H1 (cell line): ENCODE measurements at regions not wholly inside any gene's neighbourhood (a gene's known extent, or its start where the extent isn't known, plus 50 kb on each side); places are given as distances from the start of the nearest gene placed in this dataset.

Experiments
- CTCF ChIA-PET: fragments of 300-600 bp; sonication (Branson Sonifier 250); formaldehyde crosslinking; loops from one replicate; lab custom pipeline; 2021; ENCODE audit not compliant: partially characterized antibody; lab: Charles Lee
- POLR2A ChIA-PET: fragments of 300-600 bp; sonication (Branson Sonifier 250); formaldehyde crosslinking; loops from one replicate; lab custom pipeline; 2021; ENCODE audit warnings: inconsistent platforms; ENCODE audit not compliant: partially characterized antibody; lab: Charles Lee
- DNase-seq, 2 experiments: peaks; one replicate each; pipeline versions ENCODE4 v3.0.0 to v3.0.0-alpha.2; 2010 to 2022; ENCODE audit warnings: low spot score in 2 of 2, low read depth in 1 of 2, mixed read lengths in 1 of 2
- FAIRE-seq: peaks from 2 replicates; lab custom pipeline; 2011; peaks lifted over from hg19 to GRCh38; lab: Jason Lieb, UNC
- H2AFZ ChIP-seq: 2 replicates; pipeline ENCODE4 v1.8.1; 2012; ENCODE audit warnings: low read length, inconsistent platforms
- H2AK5ac ChIP-seq: 2 replicates; pipeline ENCODE4 v1.6.1; 2013; ENCODE audit warnings: low read depth, low read length
- H2BK120ac ChIP-seq: replicated peaks from 2 replicates; pipeline ENCODE3; 2013; ENCODE audit warnings: low read depth, low read length, inconsistent platforms
- H2BK12ac ChIP-seq: 2 replicates; pipeline ENCODE4 v1.6.1; 2013; ENCODE audit warnings: low read depth, low read length
- H2BK15ac ChIP-seq: 2 replicates; pipeline ENCODE4 v1.6.1; 2013; ENCODE audit warnings: low read length
- H2BK20ac ChIP-seq: 2 replicates; pipeline ENCODE4 v1.6.1; 2013; ENCODE audit warnings: low read length
- H2BK5ac ChIP-seq: 2 replicates; pipeline ENCODE4 v1.6.1; 2013; ENCODE audit warnings: low read depth, low read length
- H3K14ac ChIP-seq: 2 replicates; pipeline ENCODE4 v1.6.1; 2013; ENCODE audit warnings: inconsistent platforms; ENCODE audit not compliant: insufficient read length
- H3K18ac ChIP-seq: 2 replicates; pipeline ENCODE4 v1.6.1; 2013; ENCODE audit warnings: low read length; ENCODE audit errors: extremely low read depth
- H3K23ac ChIP-seq: 2 replicates; pipeline ENCODE4 v1.6.1; 2013; ENCODE audit warnings: inconsistent platforms; ENCODE audit not compliant: insufficient read length
- H3K23me2 ChIP-seq: 2 replicates; pipeline ENCODE4 v1.6.1; 2013; ENCODE audit warnings: low read depth, low read length
- H3K27ac ChIP-seq: 2 replicates; pipeline ENCODE4 v1.6.1; 2011; ENCODE audit warnings: low read depth, low read length, inconsistent platforms
- H3K27me3 ChIP-seq, 4 experiments: replicated peaks in 1 of 4; 1 replicate in 1 of 4; 2 replicates in 3 of 4; pipeline versions ENCODE4 v1.6.1 to v1.8.1; 2011 to 2013; ENCODE audit warnings: low read length in 3 of 4, mild to moderate bottlenecking in 3 of 4, inconsistent platforms in 2 of 4, mixed read lengths in 2 of 4, moderate library complexity in 1 of 4; ENCODE audit not compliant: control insufficient read depth in 3 of 4, insufficient read depth in 3 of 4; ENCODE audit errors: extremely low read depth in 1 of 4
- H3K36me3 ChIP-seq, 4 experiments: 2 replicates each; pipeline versions ENCODE4 v1.6.1 to v1.8.1; 2011 to 2013; ENCODE audit warnings: mild to moderate bottlenecking in 4 of 4, low read length in 3 of 4, moderate library complexity in 2 of 4, control low read depth in 1 of 4, inconsistent platforms in 1 of 4; ENCODE audit not compliant: insufficient read depth in 4 of 4, control insufficient read depth in 2 of 4
- H3K4ac ChIP-seq: replicated peaks from 2 replicates; pipeline ENCODE3; 2013; ENCODE audit warnings: low read length, low read depth, mixed read lengths, inconsistent platforms; ENCODE audit not compliant: insufficient read length
- H3K4me1 ChIP-seq, 4 experiments: replicated peaks in 1 of 4; 1 replicate in 1 of 4; 2 replicates in 3 of 4; pipeline versions ENCODE4 v1.6.1 to v1.8.1; 2011 to 2013; ENCODE audit warnings: low read length in 3 of 4, inconsistent platforms in 2 of 4, mixed read lengths in 1 of 4; ENCODE audit not compliant: insufficient read depth in 4 of 4, control insufficient read depth in 3 of 4
- H3K4me2 ChIP-seq, 2 experiments: 2 replicates each; pipeline versions ENCODE4 v1.6.1 to v1.8.1; 2011 to 2013; ENCODE audit warnings: low read depth in 2 of 2, low read length in 2 of 2, control low read depth in 1 of 2, inconsistent platforms in 1 of 2, mild to moderate bottlenecking in 1 of 2; ENCODE audit not compliant: insufficient read depth in 1 of 2
- H3K4me3 ChIP-seq, 4 experiments: fragments of 200-600, 300-600 bp in 1 of 4; sonication (generic), shearing (Covaris generic), sonication (Bioruptor Twin) in 1 of 4; 2 replicates each; pipeline versions ENCODE4 v1.5.1 to v1.8.1; 2011 to 2016; ENCODE audit warnings: low read length in 4 of 4, low read depth in 3 of 4, control low read depth in 2 of 4, inconsistent platforms in 2 of 4, mild to moderate bottlenecking in 2 of 4, mixed read lengths in 1 of 4, moderate library complexity in 1 of 4; ENCODE audit not compliant: insufficient read depth in 2 of 4; ENCODE audit errors: extremely low read depth in 1 of 4
- H3K56ac ChIP-seq: replicated peaks from 2 replicates; pipeline ENCODE3; 2013; ENCODE audit warnings: low read depth, mild to moderate bottlenecking, mixed read lengths, low read length, inconsistent platforms; ENCODE audit not compliant: insufficient read length
- H3K79me1 ChIP-seq: 2 replicates; pipeline ENCODE4 v1.6.1; 2013; ENCODE audit warnings: low read depth, low read length, control low read depth
- H3K79me2 ChIP-seq, 2 experiments: 2 replicates each; pipeline versions ENCODE4 v1.6.1 to v1.8.1; 2012 to 2013; ENCODE audit warnings: low read length in 2 of 2, mild to moderate bottlenecking in 2 of 2, inconsistent platforms in 1 of 2; ENCODE audit not compliant: insufficient read depth in 2 of 2, control insufficient read depth in 1 of 2
- H3K9ac ChIP-seq, 4 experiments: replicated peaks in 1 of 4; 1 replicate in 1 of 4; 2 replicates in 3 of 4; pipeline versions ENCODE4 v1.6.1 to v1.8.1; 2011 to 2013; ENCODE audit warnings: low read depth in 3 of 4, low read length in 3 of 4, control low read depth in 2 of 4, mild to moderate bottlenecking in 2 of 4, moderate library complexity in 2 of 4, inconsistent platforms in 1 of 4; ENCODE audit errors: extremely low read depth in 1 of 4
- H3K9me3 ChIP-seq, 2 experiments: 2 replicates each; pipeline versions ENCODE4 v1.6.1 to v1.8.1; 2012 to 2013; ENCODE audit warnings: mild to moderate bottlenecking in 2 of 2, moderate library complexity in 2 of 2, control low read depth in 1 of 2, inconsistent platforms in 1 of 2, low read depth in 1 of 2, low read length in 1 of 2, mixed read lengths in 1 of 2; ENCODE audit not compliant: insufficient read depth in 2 of 2
- H4K20me1 ChIP-seq, 2 experiments: replicated peaks in 1 of 2; 2 replicates each; pipeline versions ENCODE3 to v1.8.1; 2011 to 2013; ENCODE audit warnings: inconsistent platforms in 2 of 2, low read length in 2 of 2, mild to moderate bottlenecking in 1 of 2; ENCODE audit not compliant: insufficient read depth in 2 of 2, control insufficient read depth in 1 of 2
- H4K5ac ChIP-seq: 2 replicates; pipeline ENCODE4 v1.6.1; 2013; ENCODE audit warnings: low read length, low read depth, mixed read lengths, inconsistent platforms; ENCODE audit not compliant: insufficient read length
- H4K8ac ChIP-seq: 2 replicates; pipeline ENCODE4 v1.8.0; 2013; ENCODE audit warnings: mild to moderate bottlenecking, moderate library complexity, low read length, inconsistent platforms; ENCODE audit not compliant: insufficient read depth; ENCODE audit errors: extremely low read depth
- H4K91ac ChIP-seq: replicated peaks from 2 replicates; pipeline ENCODE3; 2013; ENCODE audit warnings: low read length, mixed read lengths, inconsistent platforms; ENCODE audit not compliant: insufficient read length
- ATF3 ChIP-seq: IDR thresholded peaks from 2 replicates; pipeline ENCODE4 v1.6.1; 2011; ENCODE audit warnings: low read depth, mild to moderate bottlenecking, low read length; ENCODE audit not compliant: insufficient read depth
- CTCF ChIP-seq, 3 experiments: IDR thresholded peaks; 1 replicate in 2 of 3; 2 replicates in 1 of 3; pipeline versions ENCODE4 v1.5.1 to v1.6.1; 2011; ENCODE audit warnings: low read length in 3 of 3, mild to moderate bottlenecking in 3 of 3, inconsistent platforms in 2 of 3, low read depth in 1 of 3, moderate library complexity in 1 of 3; ENCODE audit not compliant: insufficient read depth in 1 of 3; ENCODE audit errors: control extremely low read depth in 1 of 3
- GABPA ChIP-seq: IDR thresholded peaks from 2 replicates; pipeline ENCODE4 v1.6.1; 2011; ENCODE audit warnings: mild to moderate bottlenecking, low read length, moderate library complexity, borderline replicate concordance; ENCODE audit not compliant: insufficient read depth
- RXRA ChIP-seq: IDR thresholded peaks from 2 replicates; pipeline ENCODE4 v1.6.1; 2011; ENCODE audit warnings: low read depth, mild to moderate bottlenecking, low read length, moderate library complexity; ENCODE audit not compliant: insufficient read depth
- TBP ChIP-seq: IDR thresholded peaks from 2 replicates; pipeline ENCODE4 v1.6.1; 2011; ENCODE audit warnings: low read depth, low read length, improper control_type of control experiment
- ZNF274 ChIP-seq: IDR thresholded peaks from 2 replicates; pipeline ENCODE4 v1.7.0; 2012; ENCODE audit warnings: low read length, borderline replicate concordance; ENCODE audit errors: extremely low read depth
- WGBS, 2 experiments: shearing (Covaris generic) in 1 of 2; methylation state at CpG; one replicate each; pipeline versions ENCODE4 v1.1.6 to v1.1.7; 2013 to 2015; ENCODE audit warnings: low lambda C conversion rate in 2 of 2, mixed read lengths in 2 of 2, inconsistent platforms in 1 of 2, low coverage in 1 of 2, missing lambda C conversion rate in 1 of 2; ENCODE audit not compliant: insufficient replicate concordance in 2 of 2, insufficient coverage in 1 of 2, insufficient read length in 1 of 2; ENCODE audit errors: extremely low coverage in 1 of 2, missing lambda C conversion rate in 1 of 2; 5-methylcytosine and 5-hydroxymethylcytosine counted together

- H3K23me2 ChIP-seq: no peaks in the 10 kb centered on the region
- no peak overlapping the region for H3K27ac ChIP-seq
- H2AFZ ChIP-seq: no peak overlapping the region
- no peak overlapping the region for H4K91ac ChIP-seq
- no peak overlapping the region for H3K4ac ChIP-seq
- no peak overlapping the region for H3K23ac ChIP-seq
- no peak overlapping the region for H2BK20ac ChIP-seq
- CTCF ChIA-PET: interaction anchor here (0.7 to 2.3 kb wide), 3 partner anchors 16 to 176 kb away, joined by 3 to 15 read pairs (median 3); no protein-coding TSS in a partner anchor
- H3K27me3 ChIP-seq: no peaks in the 10 kb centered on the region
- POLR2A ChIA-PET: no interaction called here
- H3K79me2 ChIP-seq: no peaks in the 10 kb centered on the region
- no peak overlapping the region for H2BK15ac ChIP-seq
- no peak overlapping the region for H4K5ac ChIP-seq
- no peaks in the 10 kb centered on the region for H3K36me3 ChIP-seq
- FAIRE-seq (no peak), DNase-seq (no peak)
- no peak overlapping the region for H4K8ac ChIP-seq
- no peak overlapping the region for H3K56ac ChIP-seq
- no peaks in the 10 kb centered on the region for H3K79me1 ChIP-seq
- no peak overlapping the region for H2BK5ac ChIP-seq
- WGBS, 2 experiments: 83% methylated on average over 10 of the region's 10 CpGs; no CpG with 5 or more reads in 1 of the 2 experiments
- H3K4me1 ChIP-seq: no peaks in the 10 kb centered on the region
- no peak overlapping the region for H3K14ac ChIP-seq
- no peak overlapping the region for H2BK120ac ChIP-seq
- H2BK12ac ChIP-seq: no peak overlapping the region
- no peaks in the 10 kb centered on the region for H4K20me1 ChIP-seq
- no peak overlapping the region for H2AK5ac ChIP-seq
- no peak overlapping the region for H3K4me3 ChIP-seq
- no peak overlapping the region for H3K4me2 ChIP-seq
- no peak overlapping the region for H3K9ac ChIP-seq
- H3K18ac ChIP-seq: no peak overlapping the region
- H3K9me3 ChIP-seq: no peaks in the 10 kb centered on the region
- TF ChIP-seq ZNF274 (no peak), ATF3 (no peak), TBP (no peak), GABPA (no peak), CTCF (IDR thresholded peaks at IDR 0.05; ENCODE audit: control extremely low read depth in 1 of 3, insufficient read depth in 1 of 3, low read depth in 1 of 3, low read length in 3 of 3) (no peak), RXRA (no peak)
Observed at GRCh38 chr14:76694106-76694505, 67.2 kb upstream of the VASH1 start.
